ENCODE measurements at regions not wholly inside any gene's neighbourhood (a gene's known extent, or its start where the extent isn't known, plus 50 kb on each side); places are given as distances from the start of the nearest gene placed in this dataset.
"Not testable (repeated sequence)": the region's sequence is repeated elsewhere in the genome, so short reads cannot be mapped to it uniquely, and the experiment has no call there.

GRCh38 chr7:42674541-42674940 lies 237.3 kb downstream of the C7orf25 start:
- no peak for DNase-seq

DNA sequence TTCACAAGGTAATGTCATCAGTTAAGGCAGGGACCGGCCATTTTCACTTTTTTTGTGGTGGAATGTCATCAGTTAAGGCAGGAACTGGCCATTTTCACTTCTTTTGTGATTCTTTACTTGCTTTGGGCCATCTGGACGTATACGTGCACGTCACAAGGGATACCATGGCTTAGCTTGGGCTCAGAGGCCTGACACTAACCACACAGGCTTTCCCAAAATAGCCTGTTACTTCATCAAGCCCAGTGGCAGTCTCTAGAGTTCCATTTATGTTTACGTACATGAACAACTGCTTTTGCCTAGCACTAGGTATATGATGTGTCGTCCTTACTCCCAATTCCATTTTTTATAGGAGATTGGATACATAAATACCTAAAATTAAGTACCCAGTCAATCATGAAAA lies 237.9 kb downstream of the C7orf25 start:
- no peak for DNase-seq

DNA sequence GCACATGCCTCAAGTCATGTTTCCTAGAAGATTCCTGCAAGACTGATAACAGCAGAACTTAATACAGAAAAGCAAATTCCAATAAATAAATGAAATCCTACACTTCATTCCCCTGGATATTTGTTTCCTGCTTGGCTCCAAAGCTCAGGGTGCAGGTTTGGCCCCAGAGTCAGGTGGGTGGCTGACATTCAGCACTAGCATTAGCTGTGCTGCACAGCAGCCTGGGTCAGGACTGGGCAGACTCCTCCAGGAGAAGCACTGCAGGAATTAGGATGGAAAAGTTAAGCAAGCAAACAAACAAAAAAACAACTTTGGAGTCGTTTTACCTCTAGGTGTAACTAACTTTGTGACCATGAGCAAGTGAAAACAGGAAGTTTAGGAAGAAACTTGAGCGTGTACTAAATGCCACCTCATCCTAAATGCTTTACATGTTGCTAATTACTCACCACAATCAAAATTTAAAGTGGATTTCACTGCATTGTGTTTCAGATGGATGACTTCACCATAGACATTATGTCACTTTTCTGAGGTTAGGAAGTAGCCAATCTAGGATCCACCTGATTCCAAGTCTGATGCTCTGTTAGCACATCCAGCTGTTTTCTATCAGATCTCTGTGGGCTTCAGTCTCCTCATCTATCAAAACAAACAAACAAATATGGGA lies 239.4 kb downstream of the C7orf25 start:
- DNase-seq = peak in 1 of 2 experiments; percentile 10

DNA sequence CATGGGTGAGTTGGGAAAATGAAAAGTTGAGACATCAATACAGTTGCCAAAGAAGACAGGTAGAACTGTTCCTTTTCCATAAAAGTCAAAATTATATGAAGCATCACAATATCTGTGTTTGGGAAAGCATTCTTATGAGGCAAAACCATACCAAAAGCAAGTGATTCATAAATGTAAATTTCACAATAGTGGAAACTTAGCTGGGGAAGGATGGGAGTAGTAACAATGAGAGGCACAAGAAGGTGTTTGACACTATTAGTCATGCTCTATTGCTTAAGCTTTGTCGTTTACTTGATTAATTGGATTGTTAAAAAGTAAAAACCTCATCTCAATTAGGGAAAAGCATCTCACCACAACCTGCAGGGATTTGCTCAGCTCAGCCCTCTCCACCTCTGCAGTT lies 240.2 kb downstream of the C7orf25 start:
- DNase-seq = peak in 1 of 2 experiments; percentile 31

- DNase-seq = no peak
Measured at GRCh38 chr7:42666994-42667393, 244.9 kb downstream of the C7orf25 start.

- no peak for DNase-seq
Measured at GRCh38 chr7:42662862-42663261, 249.0 kb downstream of the C7orf25 start.

GRCh38 chr7:42661312-42661711 lies 250.6 kb downstream of the C7orf25 start:
- DNase-seq = peak; percentile 40 to 69

DNA sequence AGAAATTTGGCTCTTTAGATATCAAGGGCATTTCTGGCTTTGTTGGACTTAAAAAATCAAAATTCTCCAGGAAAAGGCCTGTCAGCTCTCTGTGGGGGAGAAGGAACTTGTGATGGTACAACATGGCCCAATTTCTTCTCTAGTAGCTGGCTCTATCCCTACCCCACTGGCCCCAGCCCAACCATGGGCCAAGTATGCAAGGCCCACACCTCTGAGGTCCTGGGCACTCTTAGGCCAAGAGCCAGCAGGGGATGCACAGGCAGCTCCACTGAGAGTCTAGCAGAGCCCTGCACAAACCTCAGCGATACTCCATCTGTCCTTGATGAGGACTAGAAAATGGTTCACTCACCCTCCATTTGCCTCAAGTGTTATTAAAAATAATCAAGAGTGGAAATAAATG lies 261.2 kb downstream of the C7orf25 start:
- no peak for DNase-seq

- no peak for DNase-seq
Measured at GRCh38 chr7:42650171-42650570, 261.7 kb downstream of the C7orf25 start.

GRCh38 chr7:42645906-42646305 lies 266.0 kb downstream of the C7orf25 start:
- no peak for DNase-seq

- DNase-seq = no peak
Measured at GRCh38 chr7:42642699-42643098, 269.2 kb downstream of the C7orf25 start.

DNA sequence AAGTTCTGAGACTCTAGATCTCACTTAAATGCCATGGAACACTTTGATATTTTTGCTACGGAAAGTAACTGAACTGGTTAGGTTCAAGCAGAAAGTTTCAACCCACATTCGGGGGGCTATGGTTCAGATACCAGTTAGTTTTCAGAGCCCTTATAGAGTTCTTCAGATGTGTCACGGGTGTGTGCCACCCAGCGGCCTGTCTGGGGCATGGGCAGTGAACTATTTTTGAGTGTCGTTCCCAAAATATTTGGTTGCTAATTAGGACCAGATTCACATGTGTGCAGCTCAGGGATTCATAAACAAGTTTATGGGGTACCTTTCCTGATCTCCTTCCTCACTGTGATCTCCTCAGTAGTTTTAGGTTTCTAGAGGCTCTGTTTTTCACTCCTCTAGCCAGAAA lies 271.9 kb downstream of the C7orf25 start:
- DNase-seq = no peak

- not testable (repeated sequence) for DNase-seq
Measured at GRCh38 chr7:42636380-42636779, 275.5 kb downstream of the C7orf25 start.

- no peak for DNase-seq
Measured at GRCh38 chr7:42628054-42628453, 283.8 kb downstream of the C7orf25 start.

DNA sequence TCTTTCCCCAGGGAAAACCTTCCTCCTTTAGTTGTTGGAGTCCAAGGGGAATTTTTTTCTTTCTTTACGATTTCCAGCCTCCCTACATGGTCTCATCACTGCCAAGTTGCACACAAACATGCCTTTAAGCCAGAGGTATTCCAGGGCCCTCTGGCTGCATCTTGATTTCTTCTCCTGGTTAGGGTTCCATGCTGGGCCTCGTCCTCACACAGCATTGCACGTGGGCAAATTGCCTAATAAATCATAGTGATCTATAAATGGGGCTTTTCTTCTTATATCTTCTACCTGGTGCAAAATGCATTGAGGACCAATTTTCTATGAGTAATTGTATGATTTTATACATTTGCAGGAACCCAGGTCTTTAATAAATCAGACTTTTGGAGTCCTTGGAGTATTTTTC lies 284.2 kb downstream of the C7orf25 start:
- DNase-seq = no peak

DNA sequence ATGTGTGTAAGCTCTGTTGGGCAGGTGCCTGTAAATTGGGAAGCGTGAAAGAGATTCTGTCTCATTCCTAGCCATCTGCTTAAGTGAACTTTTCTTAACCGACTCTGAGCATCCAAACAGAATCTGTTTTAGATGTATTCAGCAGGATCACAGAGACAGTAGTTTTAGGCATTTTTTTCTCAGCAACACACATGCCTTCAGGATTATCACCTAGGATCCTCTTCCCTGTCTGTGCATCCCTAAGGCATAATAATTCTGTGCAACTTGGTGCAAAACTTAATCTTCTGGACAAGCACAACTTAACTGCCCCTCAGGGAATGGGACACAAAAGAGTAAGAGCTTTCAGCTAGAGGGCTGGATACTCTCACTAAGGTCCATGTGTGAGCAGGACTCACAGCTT lies 284.8 kb downstream of the C7orf25 start:
- DNase-seq = no peak

DNA sequence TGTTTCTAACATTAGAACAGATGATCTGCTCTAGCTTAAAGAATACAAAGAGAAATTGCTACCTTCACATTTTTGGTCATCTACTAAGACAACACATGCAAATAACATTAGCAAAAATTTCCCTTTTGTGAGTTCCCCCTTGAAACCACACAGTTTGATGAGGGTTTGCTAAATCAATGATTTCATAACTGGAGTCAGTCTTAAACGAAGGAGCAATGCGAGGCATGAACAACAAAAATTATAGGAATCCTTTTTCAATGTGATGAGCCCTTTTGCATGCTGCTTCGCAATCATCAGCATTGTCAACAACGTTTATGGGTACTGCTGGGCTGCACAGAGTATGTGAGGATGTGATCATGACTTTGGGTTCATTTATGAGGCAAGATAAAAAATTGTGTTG lies 286.4 kb downstream of the C7orf25 start:
- no peak for DNase-seq

DNA sequence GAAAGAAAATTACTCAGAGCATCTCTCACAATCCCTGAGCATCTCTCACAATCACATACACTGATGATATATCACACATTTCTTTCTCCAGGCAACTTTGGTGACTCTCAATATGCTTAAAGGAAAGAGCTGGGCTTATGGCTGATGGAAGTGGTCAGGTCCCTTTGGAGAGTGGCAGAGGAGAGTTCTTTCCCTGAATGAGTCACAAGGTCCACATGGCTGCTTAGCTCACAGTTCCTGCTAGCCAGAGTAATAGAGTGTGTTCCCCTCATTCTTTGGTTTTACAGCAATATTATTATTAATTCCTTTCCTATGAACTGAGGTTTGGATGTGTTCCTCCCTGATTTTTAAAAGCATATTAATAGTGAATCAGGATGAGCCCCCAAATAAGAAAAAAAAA lies 287.4 kb downstream of the C7orf25 start:
- no peak for DNase-seq

- DNase-seq = no peak
Measured at GRCh38 chr7:42621543-42622219, 290.2 kb downstream of the C7orf25 start.

- DNase-seq = no peak
Measured at GRCh38 chr7:42618651-42619360, 293.1 kb downstream of the C7orf25 start.

DNA sequence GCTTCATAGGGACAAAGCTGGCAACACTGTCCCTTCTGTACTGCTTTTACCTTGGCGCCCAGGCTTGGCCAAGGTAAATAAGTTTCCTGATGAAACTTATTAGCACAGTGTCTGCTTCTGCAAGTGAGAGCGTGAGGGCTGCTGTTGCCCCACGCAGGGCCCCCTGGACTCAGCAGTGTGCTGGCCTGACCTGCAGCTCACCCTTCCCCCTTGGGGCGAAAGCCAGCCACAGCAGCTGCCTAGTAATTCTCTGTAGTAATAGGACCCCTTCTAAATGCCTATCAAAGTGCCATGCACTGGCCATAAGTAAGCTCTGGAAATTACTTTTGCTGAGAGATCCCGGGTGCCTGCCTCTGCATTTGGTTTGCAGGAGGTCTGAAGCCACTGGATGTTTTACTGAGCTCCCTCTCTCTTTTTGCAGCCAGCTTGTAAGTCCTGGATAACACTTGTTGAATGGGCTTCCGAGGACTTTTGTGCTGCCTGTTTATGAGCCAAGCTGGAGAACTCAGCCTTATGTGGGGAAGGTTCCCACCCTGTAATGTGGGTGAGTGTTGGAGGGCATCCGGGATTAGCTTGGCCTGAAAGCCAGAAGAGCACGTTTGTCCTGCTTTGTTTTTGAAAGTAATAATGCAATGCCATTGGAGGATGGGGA lies 293.9 kb downstream of the C7orf25 start:
- no peak for DNase-seq

DNA sequence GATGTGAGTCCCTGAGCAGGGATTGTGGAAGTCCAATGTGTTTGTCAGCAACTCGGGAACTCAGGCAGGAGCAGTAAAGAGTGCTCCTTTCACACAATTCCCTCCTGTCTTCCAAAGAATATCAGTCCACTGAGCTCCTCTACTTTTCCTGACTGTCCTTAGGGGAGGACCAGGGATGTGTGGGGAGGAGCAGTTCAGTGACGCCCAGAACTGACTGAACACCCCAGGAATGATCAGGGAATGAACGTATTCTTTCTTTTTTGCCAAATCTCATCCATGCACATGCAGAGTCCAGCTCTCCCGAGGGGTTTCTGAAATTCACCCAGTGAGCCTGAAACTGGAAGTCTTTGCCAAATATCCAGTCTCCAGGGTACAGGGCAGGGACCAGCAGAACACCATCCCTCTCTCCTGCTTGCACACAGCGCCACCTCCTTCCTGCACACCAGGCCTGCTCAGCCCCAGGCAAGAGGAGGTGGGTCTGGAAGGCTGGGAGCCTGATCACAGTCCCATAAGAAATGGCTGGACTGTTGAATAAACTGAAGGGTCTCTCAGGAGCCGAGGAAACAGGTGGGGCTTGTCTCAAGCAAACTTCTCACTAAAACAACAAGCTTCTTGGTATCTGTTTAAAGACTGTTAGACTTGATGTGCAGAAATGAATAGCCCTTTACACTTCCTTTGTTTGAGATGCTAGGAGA lies 294.7 kb downstream of the C7orf25 start:
- no peak for DNase-seq

- no peak for DNase-seq
Measured at GRCh38 chr7:42614636-42615035, 297.2 kb downstream of the C7orf25 start.
